Testis (tissue), 2 donors: ENCODE measurements at regions not wholly inside any gene's neighbourhood (a gene's known extent, or its start where the extent isn't known, plus 50 kb on each side); places are given as distances from the start of the nearest gene placed in this dataset.

Experiments
- POLR2A ChIP-seq: fragments of 450-650 bp; IDR thresholded peaks from one replicate; pipeline ENCODE4 v1.6.1; 2017; ENCODE audit warnings: antibody characterized with exemption, mild to moderate bottlenecking, moderate library complexity
- TF ChIP-seq, protein P1 (sequence below), 3 experiments: fragments of 450-650 bp in 2 of 3; fragments of 200-600 bp in 1 of 3; sonication (generic) in 1 of 3; IDR thresholded peaks; one replicate each; pipeline ENCODE4 v1.5.1; 2016 to 2019; ENCODE audit warnings: antibody characterized with exemption in 3 of 3, mild to moderate bottlenecking in 2 of 3, moderate library complexity in 1 of 3

DNA sequence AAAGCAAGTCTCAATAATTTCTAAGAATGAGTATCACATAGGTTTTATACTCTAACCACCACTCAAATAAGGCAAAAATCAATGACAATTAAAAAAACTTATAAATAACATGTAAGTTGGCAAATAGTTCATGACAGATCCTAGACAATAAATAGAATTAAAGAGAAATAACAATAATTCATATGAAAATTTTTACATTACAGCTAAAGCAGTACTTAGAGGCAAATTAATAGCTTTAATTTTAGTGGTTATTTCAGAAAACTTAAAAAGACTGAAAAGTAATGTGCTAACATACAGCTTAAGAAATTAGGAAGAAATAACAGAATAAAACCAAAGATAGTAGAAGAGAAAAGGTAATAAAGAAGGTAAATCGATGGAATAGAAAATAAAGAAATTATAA, 179.9 kb upstream of the SPAG17 start:
- no peak for TF ChIP-seq POLR2A
- TF ChIP-seq, protein P1, sequence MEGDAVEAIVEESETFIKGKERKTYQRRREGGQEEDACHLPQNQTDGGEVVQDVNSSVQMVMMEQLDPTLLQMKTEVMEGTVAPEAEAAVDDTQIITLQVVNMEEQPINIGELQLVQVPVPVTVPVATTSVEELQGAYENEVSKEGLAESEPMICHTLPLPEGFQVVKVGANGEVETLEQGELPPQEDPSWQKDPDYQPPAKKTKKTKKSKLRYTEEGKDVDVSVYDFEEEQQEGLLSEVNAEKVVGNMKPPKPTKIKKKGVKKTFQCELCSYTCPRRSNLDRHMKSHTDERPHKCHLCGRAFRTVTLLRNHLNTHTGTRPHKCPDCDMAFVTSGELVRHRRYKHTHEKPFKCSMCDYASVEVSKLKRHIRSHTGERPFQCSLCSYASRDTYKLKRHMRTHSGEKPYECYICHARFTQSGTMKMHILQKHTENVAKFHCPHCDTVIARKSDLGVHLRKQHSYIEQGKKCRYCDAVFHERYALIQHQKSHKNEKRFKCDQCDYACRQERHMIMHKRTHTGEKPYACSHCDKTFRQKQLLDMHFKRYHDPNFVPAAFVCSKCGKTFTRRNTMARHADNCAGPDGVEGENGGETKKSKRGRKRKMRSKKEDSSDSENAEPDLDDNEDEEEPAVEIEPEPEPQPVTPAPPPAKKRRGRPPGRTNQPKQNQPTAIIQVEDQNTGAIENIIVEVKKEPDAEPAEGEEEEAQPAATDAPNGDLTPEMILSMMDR (IDR thresholded peaks at IDR 0.05): no peak
